ENCODE measurements at regions not wholly inside any gene's neighbourhood (a gene's known extent, or its start where the extent isn't known, plus 50 kb on each side); places are given as distances from the start of the nearest gene placed in this dataset.

DNA sequence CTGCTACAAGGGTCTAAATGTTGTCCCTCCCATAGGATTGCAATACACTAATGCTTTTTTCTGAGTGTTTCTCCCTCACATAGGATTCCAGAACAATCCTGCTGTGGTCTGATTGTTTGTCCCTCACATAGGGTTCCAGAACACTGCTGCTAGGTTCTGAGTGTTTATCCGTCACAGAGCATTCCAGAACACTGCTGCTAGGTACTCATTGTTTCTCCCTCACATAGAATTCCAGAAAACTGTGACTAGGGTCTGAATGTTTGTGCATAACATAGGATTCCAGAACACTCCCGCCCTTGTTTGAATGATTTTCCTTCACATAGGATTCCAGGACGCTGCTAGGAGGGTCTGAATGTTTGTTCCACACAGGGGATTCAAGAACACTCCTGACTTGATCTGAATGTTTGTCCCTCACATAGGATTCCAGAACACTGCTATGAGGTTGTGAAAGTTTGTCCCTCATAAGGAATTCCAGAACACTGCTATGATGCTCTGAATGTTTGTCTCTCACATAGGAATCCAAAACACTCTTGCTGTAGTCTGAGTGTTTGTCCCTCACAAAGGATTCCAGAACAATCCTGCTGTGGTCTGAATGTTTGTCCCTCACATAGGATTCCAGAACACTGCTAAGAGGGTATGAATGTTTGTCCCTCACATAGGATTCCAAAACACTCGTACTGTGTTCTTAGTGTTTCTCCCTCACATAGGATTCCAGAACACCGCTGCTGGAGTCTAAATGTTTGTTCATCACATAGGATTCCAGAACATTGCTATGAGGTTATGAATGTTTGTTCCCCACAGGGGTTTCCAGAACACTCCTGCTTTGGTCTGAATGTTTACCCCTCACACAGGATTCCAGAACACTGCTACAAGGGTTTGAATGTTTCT, 213.5 kb downstream of the FOXD4L6 start:
- TF ChIP-seq, protein P1, sequence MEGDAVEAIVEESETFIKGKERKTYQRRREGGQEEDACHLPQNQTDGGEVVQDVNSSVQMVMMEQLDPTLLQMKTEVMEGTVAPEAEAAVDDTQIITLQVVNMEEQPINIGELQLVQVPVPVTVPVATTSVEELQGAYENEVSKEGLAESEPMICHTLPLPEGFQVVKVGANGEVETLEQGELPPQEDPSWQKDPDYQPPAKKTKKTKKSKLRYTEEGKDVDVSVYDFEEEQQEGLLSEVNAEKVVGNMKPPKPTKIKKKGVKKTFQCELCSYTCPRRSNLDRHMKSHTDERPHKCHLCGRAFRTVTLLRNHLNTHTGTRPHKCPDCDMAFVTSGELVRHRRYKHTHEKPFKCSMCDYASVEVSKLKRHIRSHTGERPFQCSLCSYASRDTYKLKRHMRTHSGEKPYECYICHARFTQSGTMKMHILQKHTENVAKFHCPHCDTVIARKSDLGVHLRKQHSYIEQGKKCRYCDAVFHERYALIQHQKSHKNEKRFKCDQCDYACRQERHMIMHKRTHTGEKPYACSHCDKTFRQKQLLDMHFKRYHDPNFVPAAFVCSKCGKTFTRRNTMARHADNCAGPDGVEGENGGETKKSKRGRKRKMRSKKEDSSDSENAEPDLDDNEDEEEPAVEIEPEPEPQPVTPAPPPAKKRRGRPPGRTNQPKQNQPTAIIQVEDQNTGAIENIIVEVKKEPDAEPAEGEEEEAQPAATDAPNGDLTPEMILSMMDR (IDR thresholded peaks at IDR 0.05), result no peak
- TF ChIP-seq POLR2AphosphoS5 (IDR thresholded peaks at IDR 0.05) (no peak), POLR2A (IDR thresholded peaks at IDR 0.05) (no peak)

Data from sigmoid colon (tissue), 4 donors.